ENCODE measurements at regions not wholly inside any gene's neighbourhood (a gene's known extent, or its start where the extent isn't known, plus 50 kb on each side); places are given as distances from the start of the nearest gene placed in this dataset.
A peak's percentile ranks its signal among the peaks of the same experiment; 100 is the strongest.

DNA sequence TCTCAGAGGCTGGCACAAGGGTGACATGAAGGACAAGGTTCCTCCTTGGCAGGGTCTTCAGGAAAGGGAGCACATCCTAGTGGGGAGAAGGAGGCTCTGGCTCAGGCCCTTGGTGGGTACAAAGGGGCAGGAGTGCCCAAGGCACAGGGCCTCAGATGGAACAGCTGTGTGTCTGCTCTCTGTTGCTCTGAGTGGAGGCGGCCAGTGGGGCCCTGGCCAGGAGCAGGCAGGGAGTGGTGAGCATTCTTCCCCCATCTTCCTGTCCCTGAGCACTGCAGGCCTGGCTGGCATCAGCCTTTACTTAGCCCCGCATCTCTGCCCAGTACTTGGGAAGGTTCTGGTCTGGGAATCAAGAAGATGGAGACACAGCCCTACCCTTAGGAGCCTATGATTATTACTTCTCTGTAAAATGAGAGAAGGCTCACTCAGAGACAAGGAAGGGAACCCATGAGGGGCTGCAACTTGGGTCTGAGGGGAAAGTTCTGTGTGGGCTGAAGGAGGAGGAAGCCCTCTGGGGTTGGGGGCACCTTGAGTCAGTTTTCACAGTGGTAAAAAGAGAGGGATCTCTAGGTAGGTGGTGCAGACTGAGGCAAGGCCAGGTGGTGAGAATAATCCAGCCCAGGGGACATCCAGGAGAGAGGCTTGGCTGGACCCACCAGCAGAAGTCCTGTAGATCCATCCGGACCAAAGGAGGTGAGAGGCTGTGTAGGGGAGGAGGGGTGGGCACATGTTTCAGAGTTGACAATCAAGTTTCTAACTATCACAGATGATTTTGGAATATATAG is 173.5 kb downstream of the TSHZ3 start:
- Histone ChIP-seq H3K4me2 (no peak overlapping the region), H3K9me3 (ENCODE audit: low read depth) (no peaks in the 10 kb centered on the region), H3K4me3 (no peak overlapping the region), H3K9ac (no peak overlapping the region), H3K79me2 (ENCODE audit: low read depth) (no peaks in the 10 kb centered on the region), H3K27ac (no peak overlapping the region), H3F3A (ENCODE audit: low read depth) (no peaks in the 10 kb centered on the region), H2AFZ (replicated peaks) (no peak overlapping the region), H4K20me1 (ENCODE audit: low read depth) (no peaks in the 10 kb centered on the region), H3K36me3 (no peaks in the 10 kb centered on the region), H3K4me1 (no peaks in the 10 kb centered on the region), H3K27me3 (no peaks in the 10 kb centered on the region)
- Mint-ChIP-seq H3K4me3 (no peak overlapping the region), H3K4me1 (no peaks in the 10 kb centered on the region), H3K9me3 (no peaks in the 10 kb centered on the region), H3K27ac (no peak overlapping the region), H3K27me3 (ENCODE audit: insufficient read depth, low read depth) (peaks cover 4% of the 10 kb centered on the region), H3K36me3 (no peaks in the 10 kb centered on the region)
- no peak for DNase-seq (ENCODE audit: low spot score)
- no peak for TF ChIP-seq EZH2phosphoT487 (IDR thresholded peaks at IDR 0.05)
- TF ChIP-seq EZH2 (IDR thresholded peaks at IDR 0.05): no peak

DNA sequence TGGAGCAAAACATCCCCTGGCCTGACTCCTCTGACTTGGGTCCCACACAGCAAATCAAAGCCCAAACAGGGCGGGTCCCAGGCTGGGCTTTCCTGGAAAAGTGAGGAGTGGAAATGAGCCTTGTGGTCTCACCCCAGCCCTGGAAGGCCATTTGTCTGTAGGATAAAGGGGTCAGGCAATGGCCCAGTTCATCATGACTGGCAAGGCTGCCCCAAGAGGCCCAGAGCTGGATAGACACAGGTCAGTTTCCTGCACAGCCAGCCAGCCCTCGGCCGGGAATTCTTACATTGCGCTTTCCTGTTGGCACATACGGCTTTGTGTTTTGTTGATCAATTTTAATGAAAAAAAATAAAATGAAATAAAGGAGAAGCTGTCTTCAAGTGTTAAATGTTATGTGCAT is 174.3 kb downstream of the TSHZ3 start:
- no peak for TF ChIP-seq CTCF (IDR thresholded peaks at IDR 0.05)
- no peak for TF ChIP-seq EZH2phosphoT487 (IDR thresholded peaks at IDR 0.05)
- no peak for TF ChIP-seq EZH2 (IDR thresholded peaks at IDR 0.05)
- H3K27me3 Mint-ChIP-seq (ENCODE audit: insufficient read depth, low read depth): peaks cover 4% of the 10 kb centered on the region
- peak; percentile 12 for DNase-seq (ENCODE audit: low spot score)

GRCh38 chr19:31173991-31174390 is 175.2 kb downstream of the TSHZ3 start:
- H3K27me3 ChIP-seq: no peaks in the 10 kb centered on the region
- Mint-ChIP-seq H3K4me3 (no peak overlapping the region), H3K9me3 (no peaks in the 10 kb centered on the region), H3K36me3 (no peaks in the 10 kb centered on the region), H3K4me1 (no peaks in the 10 kb centered on the region), H3K27me3 (ENCODE audit: insufficient read depth, low read depth) (peaks cover 4% of the 10 kb centered on the region), H3K27ac (no peak overlapping the region)
- DNase-seq (ENCODE audit: low spot score): no peak
- no peak for TF ChIP-seq EZH2phosphoT487 (IDR thresholded peaks at IDR 0.05)
- TF ChIP-seq EZH2 (IDR thresholded peaks at IDR 0.05): no peak
- TF ChIP-seq CTCF (IDR thresholded peaks at IDR 0.05): no peak
- no peak overlapping the region for H3K27ac ChIP-seq
- H2AFZ ChIP-seq (replicated peaks): no peak overlapping the region
- H3K9me3 ChIP-seq (ENCODE audit: low read depth): no peaks in the 10 kb centered on the region
- H3F3A ChIP-seq (ENCODE audit: low read depth): no peaks in the 10 kb centered on the region
- H3K36me3 ChIP-seq: no peaks in the 10 kb centered on the region
- no peak overlapping the region for H3K4me2 ChIP-seq
- H3K79me2 ChIP-seq (ENCODE audit: low read depth): no peaks in the 10 kb centered on the region
- no peaks in the 10 kb centered on the region for H4K20me1 ChIP-seq (ENCODE audit: low read depth)
- no peaks in the 10 kb centered on the region for H3K4me1 ChIP-seq
- no peak overlapping the region for H3K4me3 ChIP-seq
- H3K9ac ChIP-seq: no peak overlapping the region

More for the DNA sequence above, 174.3 kb downstream of the TSHZ3 start:
- no peaks in the 10 kb centered on the region for H3K4me1 ChIP-seq
- H4K20me1 ChIP-seq (ENCODE audit: low read depth): no peaks in the 10 kb centered on the region
- no peak overlapping the region for H3K27ac Mint-ChIP-seq
- H3K4me3 ChIP-seq: no peak overlapping the region
- no peaks in the 10 kb centered on the region for H3K9me3 Mint-ChIP-seq
- no peak overlapping the region for H3K4me3 Mint-ChIP-seq
- H2AFZ ChIP-seq (replicated peaks): no peak overlapping the region
- H3K4me2 ChIP-seq: no peak overlapping the region
- H3F3A ChIP-seq (ENCODE audit: low read depth): no peaks in the 10 kb centered on the region
- H3K36me3 ChIP-seq: no peaks in the 10 kb centered on the region
- no peaks in the 10 kb centered on the region for H3K36me3 Mint-ChIP-seq
- no peaks in the 10 kb centered on the region for H3K9me3 ChIP-seq (ENCODE audit: low read depth)
- H3K79me2 ChIP-seq (ENCODE audit: low read depth): no peaks in the 10 kb centered on the region
- H3K4me1 Mint-ChIP-seq: no peaks in the 10 kb centered on the region
- no peak overlapping the region for H3K9ac ChIP-seq
- H3K27me3 ChIP-seq: no peaks in the 10 kb centered on the region
- no peak overlapping the region for H3K27ac ChIP-seq

DNA sequence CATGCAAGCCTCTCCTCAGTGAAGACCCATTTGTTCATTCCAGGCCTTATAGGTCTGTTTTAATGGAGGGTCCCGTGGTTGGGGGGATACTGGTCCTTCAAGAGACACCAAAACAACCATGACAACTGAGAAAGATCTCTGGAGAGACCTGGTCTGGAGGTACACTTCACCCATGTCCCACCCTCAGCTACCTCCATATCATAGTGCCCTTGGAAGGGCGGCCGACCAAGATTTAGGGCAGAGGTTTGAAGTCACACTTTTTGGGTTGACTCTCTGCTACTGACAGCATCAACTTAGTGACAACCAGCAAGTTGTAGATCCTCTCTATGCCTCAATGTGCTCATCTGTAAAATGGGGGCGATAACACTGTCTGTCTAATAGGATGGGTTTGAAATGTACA is 177.3 kb downstream of the TSHZ3 start:
- Histone ChIP-seq H3K4me1 (no peaks in the 10 kb centered on the region), H3K27me3 (no peaks in the 10 kb centered on the region), H3K79me2 (ENCODE audit: low read depth) (no peaks in the 10 kb centered on the region), H2AFZ (replicated peaks) (no peak overlapping the region), H3K4me2 (no peak overlapping the region), H4K20me1 (ENCODE audit: low read depth) (no peaks in the 10 kb centered on the region), H3F3A (ENCODE audit: low read depth) (no peaks in the 10 kb centered on the region), H3K9me3 (ENCODE audit: low read depth) (no peaks in the 10 kb centered on the region), H3K27ac (no peak overlapping the region), H3K4me3 (no peak overlapping the region), H3K36me3 (no peaks in the 10 kb centered on the region), H3K9ac (no peak overlapping the region)
- Mint-ChIP-seq H3K4me1 (no peaks in the 10 kb centered on the region), H3K27me3 (ENCODE audit: insufficient read depth, low read depth) (peaks cover 5% of the 10 kb centered on the region), H3K36me3 (no peaks in the 10 kb centered on the region), H3K4me3 (no peak overlapping the region), H3K27ac (no peak overlapping the region), H3K9me3 (no peaks in the 10 kb centered on the region)
- TF ChIP-seq CTCF (IDR thresholded peaks at IDR 0.05) (no peak), EZH2phosphoT487 (IDR thresholded peaks at IDR 0.05) (no peak), EZH2 (IDR thresholded peaks at IDR 0.05) (no peak)
- no peak for DNase-seq (ENCODE audit: low spot score)

Data from neural progenitor cell (in vitro differentiated cells).